Esophagus muscularis mucosa (tissue), 3 donors: ENCODE measurements at regions not wholly inside any gene's neighbourhood (a gene's known extent, or its start where the extent isn't known, plus 50 kb on each side); places are given as distances from the start of the nearest gene placed in this dataset.

Experiments used
- CTCF ChIP-seq, 3 experiments: fragments of 200-600 bp in 2 of 3; fragments of 450-650 bp in 1 of 3; sonication (generic) in 2 of 3; IDR thresholded peaks; one replicate each; pipeline ENCODE4 v1.5.1; 2017 to 2019; ENCODE audit warnings: antibody characterized with exemption in 3 of 3, mild to moderate bottlenecking in 2 of 3, moderate library complexity in 1 of 3
- POLR2A ChIP-seq: fragments of 450-650 bp; IDR thresholded peaks from one replicate; pipeline ENCODE4 v1.6.1; 2017; ENCODE audit warnings: antibody characterized with exemption, moderate library complexity, mild to moderate bottlenecking, low read depth
- POLR2AphosphoS5 ChIP-seq, 2 donors: sonication (generic); formaldehyde crosslinking; IDR thresholded peaks; one replicate each; pipeline ENCODE4 v1.6.1; 2017; ENCODE audit warnings: antibody characterized with exemption in 2 of 2

GRCh38 chr17:33404070-33404819, 111.2 kb upstream of the ASIC2 start:
- TF ChIP-seq POLR2AphosphoS5 (IDR thresholded peaks at IDR 0.05) (no peak), CTCF (IDR thresholded peaks at IDR 0.05) (no peak), POLR2A (no peak)
